ENCODE measurements at regions not wholly inside any gene's neighbourhood (a gene's known extent, or its start where the extent isn't known, plus 50 kb on each side); places are given as distances from the start of the nearest gene placed in this dataset.
A peak's percentile ranks its signal among the peaks of the same experiment; 100 is the strongest.

DNA sequence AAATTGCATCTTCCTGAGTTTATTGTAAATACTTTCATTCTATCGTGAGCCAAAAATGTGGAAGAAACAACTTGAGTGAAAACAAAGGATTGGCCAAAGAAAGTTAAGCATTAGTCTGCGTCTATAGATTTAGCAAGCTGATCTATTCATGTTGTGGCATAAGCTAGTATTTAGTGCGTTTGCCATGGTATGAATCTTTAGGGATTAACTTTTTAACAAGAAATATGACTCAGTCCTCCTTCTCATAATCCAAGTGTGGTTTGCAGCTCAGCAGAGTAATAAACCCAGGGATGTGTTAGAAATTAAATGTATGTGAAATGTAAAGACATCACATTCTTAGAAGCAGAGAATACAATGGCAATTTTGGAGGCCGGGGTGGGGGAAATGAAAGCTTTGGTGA, 1110.9 kb downstream of the NLGN4X start:
- Mint-ChIP-seq H3K27me3 (ENCODE audit: unreplicated experiment) (no peaks in the 10 kb centered on the region), H3K27ac (ENCODE audit: unreplicated experiment) (no peak overlapping the region), H3K4me3 (ENCODE audit: unreplicated experiment) (no peak overlapping the region), H3K4me1 (ENCODE audit: unreplicated experiment) (no peaks in the 10 kb centered on the region), H3K36me3 (ENCODE audit: unreplicated experiment) (no peaks in the 10 kb centered on the region), H3K9me3 (ENCODE audit: unreplicated experiment) (peaks cover 6% of the 10 kb centered on the region)
- no peak for DNase-seq (ENCODE audit: extremely low spot score, unreplicated experiment)
- TF ChIP-seq, protein P1, sequence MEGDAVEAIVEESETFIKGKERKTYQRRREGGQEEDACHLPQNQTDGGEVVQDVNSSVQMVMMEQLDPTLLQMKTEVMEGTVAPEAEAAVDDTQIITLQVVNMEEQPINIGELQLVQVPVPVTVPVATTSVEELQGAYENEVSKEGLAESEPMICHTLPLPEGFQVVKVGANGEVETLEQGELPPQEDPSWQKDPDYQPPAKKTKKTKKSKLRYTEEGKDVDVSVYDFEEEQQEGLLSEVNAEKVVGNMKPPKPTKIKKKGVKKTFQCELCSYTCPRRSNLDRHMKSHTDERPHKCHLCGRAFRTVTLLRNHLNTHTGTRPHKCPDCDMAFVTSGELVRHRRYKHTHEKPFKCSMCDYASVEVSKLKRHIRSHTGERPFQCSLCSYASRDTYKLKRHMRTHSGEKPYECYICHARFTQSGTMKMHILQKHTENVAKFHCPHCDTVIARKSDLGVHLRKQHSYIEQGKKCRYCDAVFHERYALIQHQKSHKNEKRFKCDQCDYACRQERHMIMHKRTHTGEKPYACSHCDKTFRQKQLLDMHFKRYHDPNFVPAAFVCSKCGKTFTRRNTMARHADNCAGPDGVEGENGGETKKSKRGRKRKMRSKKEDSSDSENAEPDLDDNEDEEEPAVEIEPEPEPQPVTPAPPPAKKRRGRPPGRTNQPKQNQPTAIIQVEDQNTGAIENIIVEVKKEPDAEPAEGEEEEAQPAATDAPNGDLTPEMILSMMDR (IDR thresholded peaks at IDR 0.05) = no peak

DNA sequence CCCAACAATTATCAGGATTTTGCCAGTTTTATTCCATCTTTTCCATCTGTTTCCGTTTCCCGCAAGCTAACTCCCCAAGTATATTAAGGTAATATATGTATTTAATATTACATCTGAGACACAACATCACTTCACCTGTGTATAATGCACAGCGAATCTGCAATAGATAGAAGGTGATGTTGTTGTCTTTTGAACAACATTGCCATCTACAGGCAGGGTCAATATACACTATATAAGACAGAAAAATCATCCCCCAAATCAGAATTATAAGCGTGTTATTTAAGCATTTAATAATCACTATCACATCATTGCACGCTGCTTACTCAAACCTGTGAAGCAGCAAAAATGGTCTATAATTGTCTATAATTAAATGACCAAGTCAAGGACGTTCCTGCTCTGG, 1115.5 kb downstream of the NLGN4X start:
- Mint-ChIP-seq H3K9me3 (ENCODE audit: unreplicated experiment) (peaks cover 6% of the 10 kb centered on the region), H3K4me1 (ENCODE audit: unreplicated experiment) (no peaks in the 10 kb centered on the region), H3K27me3 (ENCODE audit: unreplicated experiment) (no peaks in the 10 kb centered on the region), H3K36me3 (ENCODE audit: unreplicated experiment) (no peaks in the 10 kb centered on the region), H3K4me3 (ENCODE audit: unreplicated experiment) (no peak overlapping the region), H3K27ac (ENCODE audit: unreplicated experiment) (no peak overlapping the region)
- no peak for DNase-seq (ENCODE audit: extremely low spot score, unreplicated experiment)
- TF ChIP-seq, protein P1 (IDR thresholded peaks at IDR 0.05) = peak; percentile 19

DNA sequence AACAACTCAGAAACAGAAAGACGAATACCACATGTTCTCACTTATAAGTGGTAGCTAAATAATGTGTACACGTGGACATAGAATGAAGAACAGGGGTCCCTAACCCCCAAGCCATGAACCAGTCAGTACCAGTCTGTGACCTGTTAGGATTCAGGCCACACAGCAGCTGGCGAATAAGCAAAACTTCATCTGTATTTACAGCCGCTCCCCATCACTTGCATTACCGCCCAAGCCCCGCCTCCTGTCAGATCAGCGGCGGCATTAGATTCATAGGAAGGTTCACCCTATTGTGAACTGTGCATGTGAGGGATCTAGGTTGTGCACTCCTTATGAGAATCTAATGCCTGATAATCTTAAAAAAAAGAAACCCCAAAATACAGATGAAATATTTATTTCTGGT, 1128.7 kb downstream of the NLGN4X start:
- TF ChIP-seq, protein P1 (IDR thresholded peaks at IDR 0.05) = no peak
- Mint-ChIP-seq H3K27me3 (ENCODE audit: unreplicated experiment) (no peaks in the 10 kb centered on the region), H3K27ac (ENCODE audit: unreplicated experiment) (no peak overlapping the region), H3K4me1 (ENCODE audit: unreplicated experiment) (no peaks in the 10 kb centered on the region), H3K9me3 (ENCODE audit: unreplicated experiment) (peaks cover 24% of the 10 kb centered on the region), H3K4me3 (ENCODE audit: unreplicated experiment) (no peak overlapping the region), H3K36me3 (ENCODE audit: unreplicated experiment) (no peaks in the 10 kb centered on the region)
- no peak for DNase-seq (ENCODE audit: extremely low spot score, unreplicated experiment)

DNA sequence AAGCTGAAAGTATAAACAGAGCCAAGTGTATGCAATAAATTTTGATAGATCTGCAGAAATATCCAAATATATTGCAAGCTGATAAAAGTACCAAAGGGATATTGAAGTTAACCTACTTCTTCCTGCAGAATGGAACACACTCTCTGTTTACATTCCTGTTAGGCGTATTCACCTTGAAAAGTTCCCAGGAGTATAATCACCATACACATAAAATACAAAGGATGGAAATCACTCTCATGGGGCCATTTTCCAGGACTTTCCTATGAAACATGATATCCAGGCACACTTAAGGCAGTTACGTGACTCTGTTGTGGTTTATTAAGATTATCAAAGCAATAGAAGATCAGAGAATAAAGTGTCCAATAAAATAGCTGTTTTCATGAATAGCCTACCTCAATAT, 1142.3 kb downstream of the NLGN4X start:
- no peak overlapping the region for H3K4me3 Mint-ChIP-seq (ENCODE audit: unreplicated experiment)

DNA sequence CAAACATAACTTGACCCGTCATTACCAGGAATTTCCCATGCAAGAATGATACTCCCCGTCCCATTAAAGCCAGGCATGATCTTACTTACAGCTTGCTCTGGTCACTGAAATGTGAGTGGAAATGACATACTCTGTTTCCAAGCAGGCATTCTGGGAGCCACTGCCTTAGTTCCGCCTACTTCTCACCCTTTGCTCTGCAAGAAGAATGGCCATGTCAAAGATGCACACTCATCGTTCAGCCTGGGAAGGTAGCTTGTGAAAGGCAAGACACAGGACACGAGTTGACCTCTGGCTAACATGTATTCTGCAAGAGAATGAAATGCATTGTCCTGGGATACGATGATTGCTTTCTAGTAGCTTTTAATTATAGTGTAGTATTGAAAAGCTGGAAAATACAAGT, 1144.4 kb downstream of the NLGN4X start:
- H3K4me3 Mint-ChIP-seq (ENCODE audit: unreplicated experiment) = no peak overlapping the region
- TF ChIP-seq, protein P1 (IDR thresholded peaks at IDR 0.05) = no peak
- DNase-seq (ENCODE audit: extremely low spot score, unreplicated experiment) = no peak
- no peak overlapping the region for H3K27ac Mint-ChIP-seq (ENCODE audit: unreplicated experiment)
- peaks cover 23% of the 10 kb centered on the region for H3K9me3 Mint-ChIP-seq (ENCODE audit: unreplicated experiment)
- H3K27me3 Mint-ChIP-seq (ENCODE audit: unreplicated experiment) = no peaks in the 10 kb centered on the region
- no peaks in the 10 kb centered on the region for H3K4me1 Mint-ChIP-seq (ENCODE audit: unreplicated experiment)
- H3K36me3 Mint-ChIP-seq (ENCODE audit: unreplicated experiment) = no peaks in the 10 kb centered on the region

More for the DNA sequence above, 1142.3 kb downstream of the NLGN4X start:
- TF ChIP-seq, protein P1 (IDR thresholded peaks at IDR 0.05) = no peak
- Mint-ChIP-seq H3K27ac (ENCODE audit: unreplicated experiment) (no peak overlapping the region), H3K9me3 (ENCODE audit: unreplicated experiment) (peaks cover 6% of the 10 kb centered on the region), H3K4me1 (ENCODE audit: unreplicated experiment) (no peaks in the 10 kb centered on the region), H3K36me3 (ENCODE audit: unreplicated experiment) (no peaks in the 10 kb centered on the region), H3K27me3 (ENCODE audit: unreplicated experiment) (no peaks in the 10 kb centered on the region)
- DNase-seq (ENCODE audit: extremely low spot score, unreplicated experiment) = no peak
